A549 (cell line): ENCODE measurements at regions not wholly inside any gene's neighbourhood (a gene's known extent, or its start where the extent isn't known, plus 50 kb on each side); places are given as distances from the start of the nearest gene placed in this dataset.

ENCODE experiments used
- CBX2 ChIP-seq: fragments of 200-600 bp; sonication (generic); IDR thresholded peaks from 2 replicates; pipeline ENCODE4 v1.6.1; 2016; ENCODE audit warnings: low read depth, mild to moderate bottlenecking, borderline replicate concordance
- CTCF ChIP-seq: fragments of >200 bp; sonication (Bioruptor Twin); formaldehyde crosslinking; IDR thresholded peaks from 3 replicates; pipeline ENCODE4 v1.5.1; 2016
- ESRRA ChIP-seq: fragments of 150-350 bp; IDR thresholded peaks from 2 replicates; pipeline ENCODE4 v1.6.1; 2014; ENCODE audit warnings: mild to moderate bottlenecking, low read length, borderline replicate concordance
- JUN ChIP-seq, 2 experiments: fragments of >200 bp; sonication (Bioruptor Twin); formaldehyde crosslinking; IDR thresholded peaks; 2 replicates in 1 of 2; 3 replicates in 1 of 2; pipeline ENCODE4 v1.6.1; 2016 to 2017
- MAFK ChIP-seq: fragments of 450-650 bp; IDR thresholded peaks from 2 replicates; pipeline ENCODE4 v1.6.1; 2014; ENCODE audit not compliant: partially characterized antibody
- MAX ChIP-seq: IDR thresholded peaks from 2 replicates; pipeline ENCODE4 v1.6.1; 2012
- PBX3 ChIP-seq: IDR thresholded peaks from 2 replicates; pipeline ENCODE4 v1.6.1; 2012
- POLR2A ChIP-seq: IDR thresholded peaks from 2 replicates; pipeline ENCODE4 v1.6.1; 2012; ENCODE audit warnings: mild to moderate bottlenecking, low read length
- USF2 ChIP-seq: fragments of 450-650 bp; IDR thresholded peaks from 2 replicates; pipeline ENCODE4 v1.6.1; 2014; ENCODE audit warnings: antibody characterized with exemption

- TF ChIP-seq POLR2A (no peak), PBX3 (no peak), USF2 (no peak), JUN (IDR thresholded peaks at IDR 0.05) (no peak), MAX (no peak), CTCF (no peak), ESRRA (no peak), MAFK (no peak), CBX2 (no peak)
Measured at GRCh38 chr18:34562252-34562870, 147.7 kb upstream of the DTNA start.
